SK-N-MC (cell line): ENCODE measurements at regions not wholly inside any gene's neighbourhood (a gene's known extent, or its start where the extent isn't known, plus 50 kb on each side); places are given as distances from the start of the nearest gene placed in this dataset.
"Not testable (repeated sequence)": the region's sequence is repeated elsewhere in the genome, so short reads cannot be mapped to it uniquely, and the experiment has no call there.

ENCODE experiments used
- DNase-seq: peaks from one replicate; pipeline ENCODE4 v3.0.0-alpha.2; 2011; ENCODE audit warnings: low read depth, low spot score
- H3K27ac ChIP-seq: fragments of 200-600 bp; sonication (generic); 2 replicates; pipeline ENCODE4 v1.5.1; 2016; ENCODE audit warnings: mixed run types
- H3K36me3 ChIP-seq: fragments of 200-600 bp; sonication (generic); 2 replicates; pipeline ENCODE4 v1.6.1; 2017; ENCODE audit warnings: antibody characterized with exemption, low read length, mixed read lengths; ENCODE audit not compliant: insufficient read depth
- H3K4me3 ChIP-seq: fragments of 200-600 bp; sonication (generic); 2 replicates; pipeline ENCODE4 v1.5.1; 2016
- H3K9ac ChIP-seq: fragments of 200-600 bp; sonication (generic); 2 replicates; pipeline ENCODE4 v1.8.0; 2017; ENCODE audit warnings: mixed run types, mixed read lengths; ENCODE audit not compliant: insufficient read length
- H3K9me3 ChIP-seq: fragments of 200-600 bp; sonication (generic); 2 replicates; pipeline ENCODE4 v1.6.1; 2017; ENCODE audit warnings: low read depth, mild to moderate bottlenecking, antibody characterized with exemption, low read length, moderate library complexity, mixed read lengths
- EZH2 ChIP-seq: fragments of 200-600 bp; sonication (generic); IDR thresholded peaks from one replicate; pipeline ENCODE4 v1.6.1; 2017; ENCODE audit warnings: antibody characterized with exemption
- FOXP2 ChIP-seq: optimal IDR thresholded peaks from 2 replicates; pipeline ENCODE3; 2011; ENCODE audit warnings: mild to moderate bottlenecking, moderate library complexity; ENCODE audit not compliant: insufficient read depth; ENCODE audit errors: extremely low read length, control extremely low read depth
- POLR2AphosphoS5 ChIP-seq: IDR thresholded peaks from 2 replicates; pipeline ENCODE4 v1.6.1; 2012; ENCODE audit warnings: mild to moderate bottlenecking, low read depth, low read length, borderline replicate concordance

DNA sequence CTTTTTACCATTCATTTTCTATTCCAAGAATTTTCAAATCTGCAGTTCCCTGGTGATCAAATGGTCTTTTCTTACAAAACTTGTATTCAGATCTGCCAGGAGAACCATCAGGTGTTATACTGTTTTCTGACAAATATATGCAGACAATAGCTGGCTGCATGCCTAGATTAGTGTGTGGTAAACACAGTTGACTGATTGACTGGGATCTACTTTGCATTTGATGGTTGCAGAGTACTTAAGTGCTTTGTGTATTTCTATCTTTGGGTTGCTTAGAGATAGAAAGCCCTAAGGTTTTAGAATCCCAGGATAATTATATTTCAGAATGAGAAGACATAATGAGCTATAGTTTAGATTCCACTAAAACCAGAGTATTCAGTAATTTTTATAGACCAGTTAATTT is 102.0 kb upstream of the CHODL start:
- no peak overlapping the region for H3K27ac ChIP-seq
- H3K9ac ChIP-seq = no peak overlapping the region
- TF ChIP-seq EZH2 = no peak
- no peak for TF ChIP-seq POLR2AphosphoS5
- no peak for TF ChIP-seq FOXP2
- H3K4me3 ChIP-seq = no peak overlapping the region
- H3K9me3 ChIP-seq = no peaks in the 10 kb centered on the region
- H3K36me3 ChIP-seq = no peaks in the 10 kb centered on the region
- no peak for DNase-seq

- H3K9ac ChIP-seq = no peak overlapping the region
- no peaks in the 10 kb centered on the region for H3K9me3 ChIP-seq
- H3K36me3 ChIP-seq = no peaks in the 10 kb centered on the region
- TF ChIP-seq EZH2 (no peak), POLR2AphosphoS5 (no peak), FOXP2 (no peak)
- no peak overlapping the region for H3K27ac ChIP-seq
- H3K4me3 ChIP-seq = no peak overlapping the region
- no peak for DNase-seq
These were observed 106.1 kb upstream of the CHODL start for GRCh38 chr21:18138507-18138906.

DNA sequence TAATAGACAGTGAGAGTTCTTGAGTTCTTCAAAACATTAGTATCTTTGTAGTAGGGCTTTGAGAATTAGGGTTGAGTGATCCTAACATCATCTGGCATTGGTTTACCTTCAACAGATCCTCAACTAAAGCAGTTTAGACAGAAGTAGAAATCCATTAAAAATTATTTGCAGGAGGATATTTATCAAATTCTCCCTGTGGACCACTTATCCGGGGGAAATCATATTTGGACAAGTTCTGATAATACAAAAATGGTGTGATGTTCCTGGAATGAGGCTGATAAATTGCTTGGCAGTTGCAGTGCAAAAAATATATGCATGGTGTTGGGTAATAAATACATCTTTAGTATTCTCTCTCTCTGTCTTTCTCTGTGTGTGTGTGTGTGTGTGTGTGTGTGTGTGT is 115.1 kb upstream of the CHODL start:
- no peak overlapping the region for H3K4me3 ChIP-seq
- no peak overlapping the region for H3K9ac ChIP-seq
- no peak for DNase-seq
- H3K36me3 ChIP-seq = no peaks in the 10 kb centered on the region
- no peak overlapping the region for H3K27ac ChIP-seq
- H3K9me3 ChIP-seq = no peaks in the 10 kb centered on the region
- TF ChIP-seq POLR2AphosphoS5 (no peak), FOXP2 (no peak), EZH2 (no peak)

GRCh38 chr21:18118566-18118965 is 126.1 kb upstream of the CHODL start:
- no peak overlapping the region for H3K4me3 ChIP-seq
- H3K9me3 ChIP-seq = no peaks in the 10 kb centered on the region
- no peak for DNase-seq
- TF ChIP-seq POLR2AphosphoS5 (no peak), EZH2 (no peak), FOXP2 (no peak)
- H3K9ac ChIP-seq = no peak overlapping the region
- no peaks in the 10 kb centered on the region for H3K36me3 ChIP-seq
- H3K27ac ChIP-seq = no peak overlapping the region

DNA sequence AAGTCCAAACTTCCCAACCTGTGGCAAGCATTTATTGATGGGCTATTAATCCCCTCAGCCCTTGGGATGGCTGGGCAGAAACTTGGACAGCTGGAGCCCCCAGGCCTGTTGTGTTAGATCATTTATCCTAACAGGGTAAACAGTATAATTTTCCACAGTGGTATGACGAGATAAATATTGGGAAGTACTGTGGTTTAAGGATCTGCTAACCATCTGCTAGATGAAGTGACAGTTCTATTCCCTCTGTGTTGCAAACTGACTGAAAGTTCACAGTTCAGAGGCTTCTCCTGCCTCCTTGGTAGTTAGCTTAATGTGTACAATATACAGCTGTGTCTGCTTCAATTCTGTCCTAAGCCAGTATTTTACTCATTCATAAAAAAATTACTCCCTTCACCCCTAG is 127.5 kb upstream of the CHODL start:
- Histone ChIP-seq H3K27ac (no peak overlapping the region), H3K4me3 (no peak overlapping the region), H3K36me3 (no peaks in the 10 kb centered on the region), H3K9ac (no peak overlapping the region), H3K9me3 (no peaks in the 10 kb centered on the region)
- TF ChIP-seq FOXP2 (no peak), EZH2 (no peak), POLR2AphosphoS5 (no peak)
- no peak for DNase-seq

- H3K9ac ChIP-seq = no peak overlapping the region
- peak overlapping the region; percentile 56 for H3K27ac ChIP-seq
- H3K9me3 ChIP-seq = no peaks in the 10 kb centered on the region
- peak; percentile 24 for DNase-seq
- no peak for TF ChIP-seq EZH2
- no peak for TF ChIP-seq POLR2AphosphoS5
- no peak for TF ChIP-seq FOXP2
- H3K36me3 ChIP-seq = no peaks in the 10 kb centered on the region
- peak overlapping the region; percentile 3; the same call in 1 of the 2 replicates for H3K4me3 ChIP-seq
These were observed 129.8 kb upstream of the CHODL start for GRCh38 chr21:18114810-18115209.

DNA sequence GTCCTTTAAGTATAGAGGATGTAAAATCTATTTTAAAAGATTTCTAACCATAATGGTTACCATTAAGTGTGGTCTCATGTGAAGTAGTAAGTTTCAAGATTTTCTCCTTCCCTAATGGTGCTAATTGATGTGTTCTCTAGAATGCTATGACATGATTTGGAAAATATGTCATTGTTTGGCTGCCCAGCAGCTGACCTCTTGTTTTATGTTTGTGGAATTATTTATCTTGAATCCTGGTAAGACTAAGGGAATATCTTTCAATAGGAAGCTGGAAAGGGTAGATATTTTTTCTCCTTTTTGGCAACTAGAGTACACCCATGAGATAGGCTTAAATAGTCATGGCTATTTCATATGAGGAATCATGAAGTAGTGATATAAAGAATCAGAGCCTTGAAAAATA is 139.8 kb upstream of the CHODL start:
- no peak overlapping the region for H3K9ac ChIP-seq
- H3K4me3 ChIP-seq = no peak overlapping the region
- H3K9me3 ChIP-seq = no peaks in the 10 kb centered on the region
- no peaks in the 10 kb centered on the region for H3K36me3 ChIP-seq
- TF ChIP-seq FOXP2 (no peak), EZH2 (no peak), POLR2AphosphoS5 (no peak)
- no peak for DNase-seq
- no peak overlapping the region for H3K27ac ChIP-seq

DNA sequence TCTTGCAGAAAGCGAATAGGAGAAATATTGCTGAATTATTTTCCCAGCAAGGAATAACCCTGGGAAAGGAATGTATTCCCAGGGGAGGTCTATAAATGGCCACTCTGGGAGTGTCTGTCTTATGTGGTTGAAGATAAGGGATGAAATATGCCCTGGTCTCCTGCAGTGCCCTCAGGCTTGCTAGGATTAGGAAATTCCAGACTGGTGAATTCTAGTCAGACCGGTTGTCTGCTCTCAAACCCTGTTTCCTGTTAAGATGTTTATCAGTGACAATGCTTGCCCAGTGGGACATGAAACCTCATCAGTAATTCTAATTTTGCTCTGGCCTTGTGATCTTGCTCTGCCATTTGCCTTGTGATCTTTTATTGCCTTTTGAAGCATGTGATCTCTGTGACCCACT is 148.2 kb upstream of the CHODL start:
- H3K27ac ChIP-seq, H3K36me3 ChIP-seq, DNase-seq, H3K9me3 ChIP-seq, H3K9ac ChIP-seq, H3K4me3 ChIP-seq: not testable (repeated sequence)

GRCh38 chr21:18089786-18090185 is 154.8 kb upstream of the CHODL start:
- H3K36me3 ChIP-seq = no peaks in the 10 kb centered on the region
- TF ChIP-seq EZH2 (no peak), POLR2AphosphoS5 (no peak; the same call in 1 of the 2 replicates), FOXP2 (no peak)
- H3K9ac ChIP-seq = no peak overlapping the region
- DNase-seq = no peak
- no peak overlapping the region for H3K4me3 ChIP-seq
- H3K9me3 ChIP-seq = no peaks in the 10 kb centered on the region
- H3K27ac ChIP-seq = no peak overlapping the region

DNA sequence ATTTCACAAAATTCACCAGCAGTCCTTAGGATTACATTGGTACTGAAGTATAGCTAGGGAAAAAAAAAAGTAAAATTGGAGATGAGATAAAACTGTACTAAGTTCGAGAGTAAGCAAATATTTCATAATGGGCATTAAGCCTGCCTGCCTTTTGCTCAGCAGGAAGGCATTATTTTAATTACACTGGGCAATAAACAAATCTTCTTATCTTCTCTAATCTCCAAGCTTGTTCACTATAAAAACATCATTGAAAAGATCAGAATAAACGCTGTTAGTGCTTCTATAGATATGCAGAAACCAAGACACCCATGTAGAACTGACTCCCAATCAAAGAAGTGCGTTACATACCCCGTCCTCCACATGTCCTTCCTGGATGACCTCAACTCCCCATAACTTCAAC is 174.2 kb upstream of the CHODL start:
- H3K9me3 ChIP-seq = no peaks in the 10 kb centered on the region
- H3K4me3 ChIP-seq = no peak overlapping the region
- no peak for DNase-seq
- no peaks in the 10 kb centered on the region for H3K36me3 ChIP-seq
- no peak overlapping the region for H3K27ac ChIP-seq
- H3K9ac ChIP-seq = no peak overlapping the region
- TF ChIP-seq EZH2 = no peak
- no peak for TF ChIP-seq POLR2AphosphoS5
- TF ChIP-seq FOXP2 = no peak
